NCI-H2196 (cell line): ENCODE measurements at regions not wholly inside any gene's neighbourhood (a gene's known extent, or its start where the extent isn't known, plus 50 kb on each side); places are given as distances from the start of the nearest gene placed in this dataset.
"Not testable (repeated sequence)": the region's sequence is repeated elsewhere in the genome, so short reads cannot be mapped to it uniquely, and the experiment has no call there.

ENCODE experiments used
- DNase-seq: peaks from one replicate; lab custom pipeline; 2025; ENCODE audit not compliant: unreplicated experiment; lab: John Stamatoyannopoulos, UW

GRCh38 chr5:115469904-115470516 lies 74.6 kb downstream of the FEM1C start:
- DNase-seq, result no peak

GRCh38 chr5:115467628-115468027 lies 76.9 kb downstream of the FEM1C start:
- no peak for DNase-seq

GRCh38 chr5:115465431-115465830 lies 79.1 kb downstream of the FEM1C start:
- DNase-seq, result no peak

- DNase-seq, result no peak
Measured at GRCh38 chr5:115463983-115464382, 80.6 kb downstream of the FEM1C start.

GRCh38 chr5:115461506-115462290 lies 82.9 kb downstream of the FEM1C start:
- DNase-seq, result no peak

- no peak for DNase-seq
Measured at GRCh38 chr5:115461093-115461492, 83.5 kb downstream of the FEM1C start.

- peak; percentile 53 for DNase-seq
Measured at GRCh38 chr5:115460472-115460871, 84.1 kb downstream of the FEM1C start.

- no peak for DNase-seq
Measured at GRCh38 chr5:115459855-115460341, 84.7 kb downstream of the FEM1C start.

GRCh38 chr5:115458416-115458815 lies 86.2 kb downstream of the FEM1C start:
- no peak for DNase-seq

- DNase-seq, result no peak
Measured at GRCh38 chr5:115458003-115458409, 86.6 kb downstream of the FEM1C start.

- DNase-seq, result no peak
Measured at GRCh38 chr5:115457571-115457970, 87.0 kb downstream of the FEM1C start.

GRCh38 chr5:115456539-115457040 lies 88.0 kb downstream of the FEM1C start:
- DNase-seq, result no peak

GRCh38 chr5:115456056-115456455 lies 88.5 kb downstream of the FEM1C start:
- no peak for DNase-seq

- DNase-seq, result no peak
Measured at GRCh38 chr5:115455301-115455707, 89.3 kb downstream of the FEM1C start.

GRCh38 chr5:115453391-115454095 lies 91.0 kb downstream of the FEM1C start:
- no peak for DNase-seq

- no peak for DNase-seq
Measured at GRCh38 chr5:115452536-115453235, 91.9 kb downstream of the FEM1C start.

- DNase-seq, result no peak
Measured at GRCh38 chr5:115452083-115452482, 92.5 kb downstream of the FEM1C start.

- no peak for DNase-seq
Measured at GRCh38 chr5:115450741-115451140, 93.8 kb downstream of the FEM1C start.

- DNase-seq, result not testable (repeated sequence)
Measured at GRCh38 chr5:115448630-115449029, 95.9 kb downstream of the FEM1C start.

GRCh38 chr5:115440782-115441451 lies 103.7 kb downstream of the FEM1C start:
- DNase-seq, result no peak
